HCT116 (cell line): ENCODE measurements at regions not wholly inside any gene's neighbourhood (a gene's known extent, or its start where the extent isn't known, plus 50 kb on each side); places are given as distances from the start of the nearest gene placed in this dataset.

Source experiments
- ATAC-seq: fragments of 200-7000 bp; cut with Tn5 transposase; 2 replicates; pipeline ENCODE4 v1.9.1; 2020; ENCODE audit warnings: mild to moderate bottlenecking, moderate library complexity
- BruUV-seq: library from RNA; stranded (reverse); fragments of 400-500 nt; replicated peaks from 2 replicates; lab custom pipeline; 2021; lab: Mats Ljungman, UMichigan
- CTCF ChIA-PET: fragments of 300-600 bp; sonication (Branson Sonifier 250); formaldehyde crosslinking; loops from one replicate; lab custom pipeline; 2021; ENCODE audit warnings: antibody characterized with exemption; lab: Charles Lee
- POLR2A ChIA-PET: fragments of 300-600, 350-600 bp; sonication (Branson Sonifier 250); formaldehyde crosslinking; loops from one replicate; lab custom pipeline; 2021; ENCODE audit warnings: antibody characterized with exemption; lab: Charles Lee
- RAD21 ChIA-PET, 2 experiments: fragments of 300-600 bp; sonication (Branson Sonifier 250); formaldehyde crosslinking; loops; one replicate each; lab custom pipeline; 2023; ENCODE audit warnings: low total read pairs in 2 of 2; ENCODE audit not compliant: uncharacterized antibody in 2 of 2, unreplicated experiment in 2 of 2, low non-redundant PET in 1 of 2; lab: Charles Lee
- DNase-seq: peaks from one replicate; pipeline ENCODE4 v3.0.0-alpha.2; 2010; ENCODE audit warnings: low read depth, low spot score
- H2AFZ ChIP-seq: fragments of 200-600 bp; shearing (Covaris generic), sonication (generic); 2 replicates; pipeline ENCODE4 v1.6.1; 2017; ENCODE audit warnings: low read depth, mixed run types, mixed read lengths, antibody characterized with exemption, low read length; ENCODE audit not compliant: poor library complexity, severe bottlenecking
- H3K27ac ChIP-seq: 2 replicates; pipeline ENCODE4 v1.5.1; 2012; ENCODE audit warnings: low read depth, low read length
- H3K27me3 ChIP-seq: fragments of 200-600 bp; sonication (generic); 2 replicates; pipeline ENCODE4 v1.6.1; 2016; ENCODE audit warnings: mixed run types, low read length, mixed read lengths; ENCODE audit not compliant: insufficient read depth
- H3K36me3 ChIP-seq, 2 experiments: fragments of 200-500 bp in 1 of 2; fragments of 200-600 bp in 1 of 2; sonication (Bioruptor generic) in 1 of 2; sonication (generic) in 1 of 2; 2 replicates each; pipeline versions ENCODE4 v1.5.1 to v1.6.1; 2014 to 2016; ENCODE audit warnings: low read length in 2 of 2, inconsistent platforms in 1 of 2, mixed read lengths in 1 of 2, mixed run types in 1 of 2; ENCODE audit not compliant: insufficient read depth in 2 of 2, control insufficient read depth in 1 of 2
- H3K4me1 ChIP-seq, 2 experiments: fragments of 200-600 bp in 1 of 2; sonication (generic) in 1 of 2; 2 replicates each; pipeline versions ENCODE4 v1.5.1 to v1.6.1; 2012 to 2017; ENCODE audit warnings: low read length in 2 of 2, inconsistent platforms in 1 of 2, mild to moderate bottlenecking in 1 of 2, mixed read lengths in 1 of 2, mixed run types in 1 of 2, moderate library complexity in 1 of 2; ENCODE audit not compliant: insufficient read depth in 2 of 2, control insufficient read depth in 1 of 2
- H3K4me2 ChIP-seq: fragments of 200-600 bp; sonication (generic); 2 replicates; pipeline ENCODE4 v1.6.1; 2017; ENCODE audit warnings: mixed run types, low read length, mixed read lengths
- H3K4me3 ChIP-seq, 2 experiments: fragments of 200-600 bp in 1 of 2; sonication (generic) in 1 of 2; replicated peaks in 1 of 2; 2 replicates each; pipeline ENCODE4 v1.5.1; 2011 to 2016; ENCODE audit warnings: low read length in 2 of 2, control low read depth in 1 of 2, low read depth in 1 of 2, mild to moderate bottlenecking in 1 of 2, mixed read lengths in 1 of 2, mixed run types in 1 of 2
- H3K79me2 ChIP-seq: fragments of 200-600 bp; sonication (generic); 2 replicates; pipeline ENCODE4 v1.6.1; 2017; ENCODE audit warnings: mild to moderate bottlenecking, mixed run types, low read length, moderate library complexity, mixed read lengths; ENCODE audit not compliant: insufficient read depth
- H3K9ac ChIP-seq: fragments of 200-600 bp; sonication (generic); 2 replicates; pipeline ENCODE4 v1.6.1; 2016; ENCODE audit warnings: low read length, mixed read lengths
- H3K9me2 ChIP-seq: fragments of 200-600 bp; sonication (generic), shearing (Covaris generic); 2 replicates; pipeline ENCODE4 v1.6.1; 2017; ENCODE audit warnings: mixed run types, mild to moderate bottlenecking, moderate library complexity; ENCODE audit not compliant: insufficient read depth
- H3K9me3 ChIP-seq, 2 experiments: fragments of 200-500 bp in 1 of 2; fragments of 200-600 bp in 1 of 2; sonication (Bioruptor generic) in 1 of 2; sonication (generic) in 1 of 2; 2 replicates each; pipeline ENCODE4 v1.6.1; 2014 to 2017; ENCODE audit warnings: low read length in 2 of 2, mixed read lengths in 2 of 2, inconsistent platforms in 1 of 2, low read depth in 1 of 2, mild to moderate bottlenecking in 1 of 2, mixed run types in 1 of 2, moderate library complexity in 1 of 2; ENCODE audit not compliant: control insufficient read depth in 1 of 2, insufficient read depth in 1 of 2
- H4K20me1 ChIP-seq: fragments of 200-600 bp; sonication (generic), shearing (Covaris generic); 2 replicates; pipeline ENCODE4 v1.6.1; 2017; ENCODE audit warnings: mixed run types, mild to moderate bottlenecking, moderate library complexity; ENCODE audit not compliant: insufficient read depth
- ATF3 ChIP-seq: IDR thresholded peaks from 2 replicates; pipeline ENCODE4 v1.6.1; 2012
- CEBPB ChIP-seq: IDR thresholded peaks from 2 replicates; pipeline ENCODE4 v1.6.1; 2012; ENCODE audit warnings: low read depth
- CTCF ChIP-seq, 3 experiments: fragments of 200-600 bp in 1 of 3; sonication (generic) in 1 of 3; IDR thresholded peaks in 2 of 3; conservative IDR thresholded peaks in 1 of 3; 2 replicates each; pipeline ENCODE4 v1.5.1; 2012 to 2017; ENCODE audit warnings: low read depth in 2 of 3, low read length in 2 of 3, antibody characterized with exemption in 1 of 3, borderline replicate concordance in 1 of 3, control low read depth in 1 of 3, mild to moderate bottlenecking in 1 of 3, mixed read lengths in 1 of 3, mixed run types in 1 of 3, moderate library complexity in 1 of 3; ENCODE audit not compliant: insufficient read depth in 1 of 3
- EZH2 ChIP-seq: fragments of 200-600 bp; sonication (generic); IDR thresholded peaks from 2 replicates; pipeline ENCODE4 v1.6.1; 2017; ENCODE audit warnings: antibody characterized with exemption, mixed run types
- POLR2AphosphoS5 ChIP-seq: IDR thresholded peaks from 2 replicates; pipeline ENCODE4 v1.6.1; 2011; ENCODE audit warnings: mild to moderate bottlenecking, low read depth, low read length, moderate library complexity
- REST ChIP-seq: IDR thresholded peaks from 2 replicates; pipeline ENCODE4 v1.6.1; 2012; ENCODE audit warnings: low read depth
- SIN3A ChIP-seq: IDR thresholded peaks from 2 replicates; pipeline ENCODE4 v1.6.1; 2012; ENCODE audit warnings: low read depth
- SRF ChIP-seq: IDR thresholded peaks from 2 replicates; pipeline ENCODE4 v1.6.1; 2012; ENCODE audit warnings: low read depth
- TCF7L2 ChIP-seq: IDR thresholded peaks from 2 replicates; pipeline ENCODE4 v1.7.0; 2011; ENCODE audit warnings: borderline replicate concordance, inconsistent platforms; ENCODE audit not compliant: insufficient read depth, insufficient read length; ENCODE audit errors: extremely low read depth
- YY1 ChIP-seq: IDR thresholded peaks from 2 replicates; pipeline ENCODE4 v1.6.1; 2011; ENCODE audit warnings: low read length, low read depth, moderate library complexity, mild to moderate bottlenecking; ENCODE audit not compliant: insufficient replicate concordance; ENCODE audit errors: extremely low read depth
- intact Hi-C: fragments of 100-400 bp; cut with micrococcal nuclease; formaldehyde crosslinking; loops from 2 replicates; pipeline ENCODE4 v1.10.0; 2022

DNA sequence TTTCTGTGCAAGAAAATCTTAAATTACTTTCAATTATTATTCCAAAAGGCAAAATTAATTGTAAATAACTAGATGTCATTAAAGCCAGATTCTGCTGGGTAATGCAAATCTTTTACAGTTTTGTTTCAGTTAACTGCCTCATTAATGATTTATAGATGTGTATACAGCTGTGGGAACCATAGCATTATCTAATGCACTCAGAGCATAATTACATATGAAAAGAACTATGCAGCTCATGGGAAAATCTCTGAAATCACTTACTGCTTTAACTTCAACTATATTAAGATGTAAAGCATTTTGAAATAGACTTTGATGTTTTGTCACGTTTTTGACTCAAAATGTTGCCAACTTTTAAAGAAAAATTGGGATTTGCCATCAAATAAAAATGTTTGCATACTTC is 630.3 kb upstream of the KLHL4 start:
- CTCF ChIA-PET, result no interaction called here
- Histone ChIP-seq H3K9me2 (no peaks in the 10 kb centered on the region), H3K36me3 (no peaks in the 10 kb centered on the region), H3K4me2 (no peak overlapping the region), H3K4me3 (no peak overlapping the region), H3K4me1 (no peaks in the 10 kb centered on the region)
- RAD21 ChIA-PET, result no interaction called here
- DNase-seq, result no peak
- TF ChIP-seq SIN3A (no peak), REST (no peak), ATF3 (no peak), TCF7L2 (no peak), CEBPB (no peak), CTCF (IDR thresholded peaks at IDR 0.05 in 2 of 3, conservative IDR thresholded peaks at IDR 0.05 in 1 of 3; ENCODE audit: borderline replicate concordance in 1 of 3, insufficient read depth in 1 of 3, low read depth in 2 of 3, low read length in 2 of 3) (no peak), SRF (no peak), YY1 (no peak), EZH2 (no peak), POLR2AphosphoS5 (no peak)
- TF ChIP-seq, all 23 proteins: peak for 0
- no peak for ATAC-seq
- no TSS peak for BruUV-seq
- Histone ChIP-seq H3K9ac (no peak overlapping the region), H3K27me3 (no peaks in the 10 kb centered on the region), H3K9me3 (no peaks in the 10 kb centered on the region), H3K27ac (no peak overlapping the region), H4K20me1 (no peaks in the 10 kb centered on the region), H3K79me2 (no peaks in the 10 kb centered on the region), H2AFZ (no peak overlapping the region)
- POLR2A ChIA-PET, result no interaction called here
- intact Hi-C loops, result no loop called here
